Activated T-helper 1 cell treated with anti-CD3 and anti-CD28 coated beads, Interleukin-2, amount 50 U/mL, for 16 hours (primary cell): ENCODE measurements at regions not wholly inside any gene's neighbourhood (a gene's known extent, or its start where the extent isn't known, plus 50 kb on each side); places are given as distances from the start of the nearest gene placed in this dataset.
"Not testable (repeated sequence)": the region's sequence is repeated elsewhere in the genome, so short reads cannot be mapped to it uniquely, and the experiment has no call there.

ENCODE experiments used
- DNase-seq, 2 donors: peaks; one replicate each; pipeline ENCODE4 v3.0.0-alpha.2; 2020; ENCODE audit warnings: low read depth in 1 of 2, low spot score in 1 of 2

DNA sequence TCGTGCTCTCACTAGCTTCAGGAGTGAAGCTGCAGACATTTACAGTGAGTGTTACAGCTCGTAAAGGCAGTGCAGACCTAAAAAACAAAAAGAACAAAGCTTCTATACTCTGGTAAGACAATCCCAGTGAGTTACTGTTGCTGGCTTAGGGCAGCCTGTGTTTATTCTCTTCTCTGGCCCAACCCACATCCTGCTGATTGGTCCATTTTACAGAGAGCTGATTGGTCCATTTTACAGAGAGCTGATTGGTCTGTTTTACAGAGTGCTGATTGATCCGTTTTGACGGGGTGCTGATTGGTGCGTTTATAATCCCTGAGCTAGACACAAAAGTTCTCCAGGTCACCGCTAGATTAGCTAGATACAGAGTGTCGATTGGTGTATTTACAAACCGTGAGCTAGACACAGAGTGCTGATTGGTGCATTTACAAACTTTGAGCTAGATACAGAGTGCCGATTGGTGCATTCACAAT, 158.0 kb downstream of the KLRB1 start:
- not testable (repeated sequence) for DNase-seq

DNA sequence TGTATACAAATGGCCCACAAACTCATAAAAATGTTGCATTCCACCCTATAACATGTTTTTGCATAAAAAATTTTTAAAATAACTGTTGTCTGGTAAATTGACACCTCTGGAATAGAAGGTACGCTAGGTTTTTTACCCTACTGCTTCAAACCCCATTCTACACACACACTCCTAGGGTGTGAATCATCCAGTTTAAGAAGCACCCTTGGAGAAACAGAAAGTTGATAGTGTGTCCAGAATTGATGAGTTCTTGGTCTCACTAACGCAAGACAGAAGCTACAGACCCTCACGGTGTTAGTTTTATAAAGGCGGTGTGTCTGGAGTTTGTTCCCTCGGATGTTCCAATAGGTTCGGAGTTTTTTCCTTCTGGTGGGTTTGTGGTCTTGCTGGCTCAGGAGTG, 158.5 kb downstream of the KLRB1 start:
- no peak for DNase-seq

DNA sequence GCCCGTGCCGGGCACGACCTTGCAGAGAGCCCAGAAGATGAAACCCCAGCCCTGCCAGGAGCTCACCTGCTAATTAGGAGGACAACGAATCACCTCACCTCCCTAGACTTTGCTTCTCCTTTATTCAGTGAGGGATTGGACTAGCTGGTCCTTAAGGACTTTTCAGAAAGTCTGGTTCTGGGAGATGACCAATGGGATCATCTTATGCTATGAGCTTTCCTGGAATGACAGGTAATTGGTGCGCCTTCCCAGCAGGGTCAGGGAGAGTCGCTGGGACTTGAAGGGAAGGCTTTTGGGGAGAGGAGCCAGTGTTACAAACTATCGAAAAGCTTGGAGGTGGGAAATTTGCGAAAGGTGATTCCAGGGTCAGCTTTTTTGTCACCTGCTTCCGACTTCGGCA, 159.1 kb downstream of the KLRB1 start:
- not testable (repeated sequence) for DNase-seq

DNA sequence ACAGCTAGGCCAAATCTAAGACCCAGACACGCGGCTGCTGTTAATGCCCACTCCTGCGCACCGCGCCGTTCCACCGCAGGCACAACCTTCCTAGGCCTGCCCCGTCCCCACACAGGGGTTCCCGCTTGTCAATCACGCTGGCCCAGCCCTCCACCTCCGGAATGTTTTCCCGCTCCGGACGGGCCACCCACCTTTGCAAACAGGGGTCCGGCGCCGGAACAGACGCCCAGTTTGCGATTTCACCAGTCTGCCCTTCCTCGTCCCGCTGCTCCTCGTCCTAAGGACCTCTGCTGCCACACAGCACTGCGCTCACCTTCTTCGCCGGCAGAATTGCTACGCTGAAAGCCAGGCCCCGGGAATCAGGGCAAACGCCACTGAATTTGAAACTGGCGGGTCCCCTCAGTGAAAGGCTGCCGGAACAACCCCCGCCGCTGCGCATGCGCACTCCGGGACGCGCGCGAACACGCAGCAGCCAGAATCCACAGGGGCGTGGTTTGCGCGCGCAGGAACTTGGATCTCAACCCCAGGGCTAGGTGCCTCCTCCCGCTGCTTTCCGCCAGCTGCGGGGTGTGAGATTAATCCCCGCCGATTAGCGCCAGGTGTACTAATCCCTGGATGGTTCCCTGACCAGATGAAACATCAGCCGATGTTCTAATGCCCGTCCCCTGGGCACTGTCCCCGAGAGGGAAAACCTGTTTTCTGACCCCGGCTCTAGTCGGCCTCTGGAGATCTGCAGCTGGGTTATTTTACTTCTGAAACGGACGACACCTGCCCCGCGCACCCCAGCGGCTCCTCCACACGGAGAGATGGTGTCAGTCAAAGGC, 159.7 kb downstream of the KLRB1 start:
- peak; percentile 85 to 87 for DNase-seq

DNA sequence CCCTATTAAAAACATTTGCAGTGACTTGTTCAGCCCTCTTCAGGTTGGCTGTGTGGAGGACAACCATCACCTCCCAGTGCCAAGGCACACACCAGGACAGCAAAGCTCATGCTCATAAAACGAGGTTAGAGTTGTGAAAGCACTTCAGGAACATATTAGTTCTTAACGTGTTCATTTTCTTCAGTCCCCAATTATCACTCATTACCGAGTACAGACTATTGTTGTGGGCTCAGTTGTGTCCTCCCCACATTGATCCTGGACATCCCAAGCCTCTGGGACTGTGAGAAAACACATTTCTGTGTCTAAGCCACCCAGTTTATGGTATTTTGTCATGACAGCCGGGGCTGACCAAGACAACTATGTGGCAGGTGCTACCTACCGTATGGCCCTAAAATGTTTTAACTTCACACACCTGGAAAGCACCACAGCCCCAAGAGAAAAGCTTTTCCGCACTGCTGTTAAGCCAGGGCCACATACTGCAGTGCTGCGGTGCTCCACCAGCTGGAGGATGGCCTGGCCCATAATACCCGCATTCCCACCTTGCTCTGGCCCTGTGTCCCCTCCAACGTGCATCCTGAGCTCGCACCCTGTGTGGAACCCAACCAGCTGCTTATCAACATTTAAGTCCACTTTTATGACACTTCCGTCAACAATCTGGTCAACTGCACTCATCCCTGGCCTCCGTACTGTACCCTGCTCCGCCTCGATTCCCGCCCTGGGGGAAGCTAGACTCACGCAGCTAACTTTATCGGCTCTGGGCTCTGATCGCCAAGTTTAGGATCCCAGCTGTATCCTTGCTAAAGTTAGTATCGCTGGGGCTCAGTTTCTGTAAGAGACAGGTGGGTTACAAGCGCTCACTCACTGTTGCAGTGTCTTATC, 160.6 kb downstream of the KLRB1 start:
- not testable (repeated sequence) for DNase-seq

DNA sequence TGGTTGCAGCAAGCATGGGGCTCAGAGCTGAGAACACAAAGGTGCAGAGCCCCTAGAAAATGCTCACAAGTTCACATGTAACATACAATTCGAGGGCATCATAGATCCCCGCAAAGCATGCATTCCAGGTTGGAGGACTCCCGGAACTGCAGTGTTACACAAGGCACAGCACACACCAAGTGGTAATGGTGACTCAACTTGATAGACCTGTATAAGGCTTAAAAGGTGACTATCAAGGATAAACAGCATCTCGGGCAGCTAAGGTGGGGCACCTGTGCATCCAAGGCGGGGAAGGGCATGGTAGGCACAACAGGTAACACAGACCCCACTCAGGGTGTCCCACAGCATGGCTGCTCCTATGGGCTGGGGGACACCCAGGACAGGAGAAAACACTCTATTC, 167.3 kb downstream of the KLRB1 start:
- not testable (repeated sequence) for DNase-seq

DNA sequence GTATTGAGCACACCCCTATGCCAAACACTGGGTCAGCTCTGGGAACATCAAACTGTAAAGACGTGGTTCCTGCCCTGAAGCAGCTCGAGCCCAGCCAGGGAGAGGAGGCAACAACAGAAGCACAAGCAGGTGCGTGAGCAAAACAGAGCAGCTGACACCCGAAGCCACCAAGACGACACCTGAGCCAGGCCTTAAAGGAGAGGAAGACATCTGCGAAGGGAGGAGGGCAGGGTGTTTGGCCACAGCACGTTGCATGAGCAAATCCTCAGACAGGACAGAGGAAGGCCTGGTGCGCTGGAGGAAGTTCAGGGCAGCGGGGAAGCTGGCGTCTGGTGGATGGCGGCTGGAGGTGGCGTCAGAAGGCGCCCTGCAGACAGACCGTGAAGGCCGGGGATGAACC, 172.0 kb downstream of the KLRB1 start:
- DNase-seq: not testable (repeated sequence)

DNA sequence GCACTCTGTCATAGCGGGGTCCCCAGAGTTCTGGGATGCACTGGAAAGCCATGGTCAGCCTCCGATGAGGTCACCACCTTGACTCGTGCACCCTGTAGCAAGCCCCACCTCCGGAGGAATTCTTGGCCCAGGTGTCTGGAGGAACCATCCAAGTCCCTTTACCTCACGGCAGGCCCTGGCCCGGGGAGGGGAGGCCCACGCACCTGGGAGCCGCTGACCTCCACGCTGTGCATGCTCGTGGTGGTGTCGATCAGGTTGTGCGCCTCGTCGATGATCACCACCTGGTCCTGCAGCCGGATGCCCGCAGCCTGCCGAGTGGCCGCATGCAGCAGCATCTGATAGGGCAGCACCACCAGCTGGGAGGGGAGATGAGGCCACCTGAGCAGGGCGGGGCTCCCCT, 177.3 kb downstream of the KLRB1 start:
- DNase-seq: not testable (repeated sequence)

DNA sequence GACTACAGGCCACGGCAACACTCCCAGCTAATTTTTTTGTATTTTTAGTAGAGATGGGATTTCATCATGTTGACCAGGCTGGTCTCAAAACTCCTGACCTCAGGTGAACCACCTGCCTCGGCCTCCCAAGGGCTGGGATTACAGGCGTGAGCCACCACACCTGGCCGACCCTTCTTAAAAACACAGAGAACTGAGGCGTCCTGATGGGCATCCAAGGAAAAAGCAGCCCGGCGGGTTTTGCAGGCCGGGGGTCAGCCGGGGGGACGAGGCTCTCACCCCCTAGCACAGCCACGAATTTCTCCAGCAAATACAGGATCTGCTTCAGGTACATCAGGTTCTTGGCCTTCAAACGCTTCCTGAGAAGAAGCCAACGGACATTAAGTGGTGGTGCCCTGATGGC, 178.9 kb downstream of the KLRB1 start:
- DNase-seq: not testable (repeated sequence)

DNA sequence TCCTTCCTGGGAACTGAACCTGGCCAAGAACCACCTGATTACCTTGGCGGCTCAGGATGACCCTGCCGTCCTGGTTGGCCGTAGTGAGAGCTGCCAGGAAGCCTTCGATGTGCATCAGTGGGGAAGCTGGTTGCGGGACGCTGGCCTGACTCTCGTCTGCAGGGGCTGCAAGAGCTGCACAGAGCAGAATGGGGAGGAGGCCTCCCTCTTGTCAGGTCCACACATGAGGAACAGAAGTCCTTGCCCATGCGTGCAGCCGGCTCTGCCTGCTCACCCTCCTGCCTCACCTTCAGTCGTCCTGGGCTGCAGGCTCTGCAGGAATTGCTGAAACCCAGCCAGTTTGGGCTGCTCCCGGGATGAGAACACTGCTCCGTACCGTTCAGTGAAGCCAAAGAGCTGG, 182.3 kb downstream of the KLRB1 start:
- DNase-seq: not testable (repeated sequence)

DNA sequence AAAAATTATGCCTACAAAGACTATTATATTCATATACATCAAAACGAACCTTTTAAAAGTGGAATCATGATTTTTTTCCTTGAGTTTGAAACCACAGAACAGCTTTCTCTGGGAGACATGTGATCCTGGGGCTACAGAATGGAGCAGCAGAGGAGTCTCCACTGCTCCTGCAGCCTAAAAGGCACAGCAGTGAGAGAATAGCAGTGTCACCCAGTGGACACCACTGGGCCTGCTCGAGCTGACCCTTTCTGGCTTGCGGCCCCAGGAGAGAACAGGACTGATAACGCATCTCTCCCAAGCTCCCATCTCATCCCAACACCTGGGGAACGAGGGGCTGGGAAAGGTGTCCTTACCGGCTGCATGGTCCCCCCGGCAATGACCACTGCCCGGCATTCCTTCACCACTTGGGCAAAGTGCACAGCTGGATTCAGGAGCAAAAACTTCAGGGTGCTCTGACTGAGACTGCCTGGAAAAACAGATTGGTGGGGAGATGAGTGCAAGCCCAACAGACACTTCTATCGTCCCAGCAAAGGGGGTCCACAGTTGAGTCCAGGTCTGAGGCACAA, 183.5 kb downstream of the KLRB1 start:
- DNase-seq: not testable (repeated sequence)

DNA sequence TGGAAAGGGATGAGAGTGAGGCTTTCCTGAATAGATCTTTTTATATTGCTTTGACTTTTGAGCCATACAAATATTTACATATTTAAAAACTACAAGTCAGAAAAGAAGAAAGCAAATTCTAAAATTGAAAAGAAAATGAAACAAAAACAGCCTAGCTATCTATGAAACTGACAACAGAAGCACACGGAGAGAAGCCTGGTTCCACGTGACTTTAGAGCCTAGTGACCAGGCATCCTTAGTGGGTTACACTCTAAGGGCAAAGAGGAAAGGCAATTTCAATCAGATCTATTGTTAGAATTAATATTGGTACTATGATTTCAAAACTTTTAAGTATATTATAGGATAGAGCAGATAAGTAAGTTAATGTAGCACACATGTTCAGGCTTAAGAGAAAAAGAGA, 185.0 kb downstream of the KLRB1 start:
- DNase-seq: not testable (repeated sequence)

DNA sequence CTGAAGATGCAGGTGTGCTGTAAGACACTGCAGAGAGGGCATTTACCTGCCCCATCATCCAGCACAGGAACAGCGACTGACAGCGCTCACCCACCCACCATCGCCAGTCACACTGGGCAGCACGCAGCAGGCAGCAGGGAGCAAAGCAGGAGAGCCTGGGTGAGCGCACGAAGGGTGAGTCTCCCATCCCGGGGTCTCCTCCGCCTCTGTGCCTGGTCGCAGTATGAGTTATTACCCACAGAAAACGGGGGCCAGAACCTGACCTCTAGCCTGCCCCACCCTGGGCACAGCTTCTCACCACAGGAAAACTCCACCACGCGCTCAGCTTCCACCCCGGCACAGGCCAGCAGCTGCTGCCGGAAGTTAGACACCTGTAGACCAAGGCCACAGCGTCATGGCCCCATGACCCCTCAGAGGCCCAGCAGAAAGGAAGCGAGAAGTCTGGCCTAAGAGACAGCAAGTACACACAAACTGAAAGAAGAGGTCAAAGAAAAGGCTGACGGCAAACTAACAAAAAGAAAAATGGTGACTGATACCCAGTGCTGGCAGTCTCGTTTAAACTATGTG, 186.1 kb downstream of the KLRB1 start:
- not testable (repeated sequence) for DNase-seq

DNA sequence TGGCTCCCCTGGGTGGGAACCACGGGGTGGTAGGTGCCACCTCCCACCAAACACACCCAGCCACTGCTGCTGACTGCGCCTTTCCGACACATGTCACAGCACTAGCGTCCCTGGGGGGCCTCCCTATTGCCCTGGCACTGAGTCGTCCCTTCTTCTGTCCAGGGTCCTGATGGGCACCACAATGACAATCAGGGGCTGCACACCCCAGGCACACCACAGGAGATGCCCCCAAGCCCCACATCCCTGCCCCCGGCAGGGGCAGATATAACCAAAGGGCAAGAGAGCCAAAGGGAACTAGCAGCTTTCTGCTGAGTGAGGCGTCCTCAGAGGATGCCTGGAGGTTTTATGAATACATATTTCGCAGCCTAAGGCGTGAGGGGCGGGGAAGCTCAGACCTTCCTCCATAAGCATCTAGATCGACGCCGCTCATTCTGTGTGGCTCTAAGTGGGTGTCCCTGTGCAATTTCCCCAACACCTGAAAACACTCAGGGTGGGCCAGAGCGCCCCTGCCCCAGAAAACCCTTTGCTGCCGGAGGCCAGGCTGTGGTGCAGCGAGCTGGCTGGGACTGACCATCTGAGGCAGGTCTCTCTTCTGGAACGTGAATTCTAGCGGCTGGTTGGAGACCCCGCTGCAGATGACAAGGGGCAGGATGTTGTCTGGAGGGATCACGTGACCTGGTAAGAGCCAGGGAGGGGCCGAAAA, 186.7 kb downstream of the KLRB1 start:
- DNase-seq: not testable (repeated sequence)

DNA sequence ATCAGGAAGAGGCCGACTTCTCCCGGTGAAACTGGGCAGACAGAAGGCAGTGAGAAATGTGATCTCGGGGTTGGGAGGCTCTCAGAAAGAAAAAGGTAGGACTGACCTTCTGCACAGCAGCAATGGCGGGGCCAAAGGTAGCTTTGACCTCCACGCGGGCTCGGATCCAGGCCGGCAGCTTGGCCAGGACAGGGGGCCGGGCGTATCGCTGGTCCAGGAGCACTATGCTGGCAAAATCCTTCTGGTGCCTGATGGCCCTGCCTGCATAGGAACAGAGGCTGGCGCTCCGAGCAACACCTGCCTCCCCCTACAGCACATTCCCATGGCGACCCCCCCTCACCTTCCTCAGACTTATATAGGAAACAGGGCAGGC, 189.1 kb downstream of the KLRB1 start:
- not testable (repeated sequence) for DNase-seq

DNA sequence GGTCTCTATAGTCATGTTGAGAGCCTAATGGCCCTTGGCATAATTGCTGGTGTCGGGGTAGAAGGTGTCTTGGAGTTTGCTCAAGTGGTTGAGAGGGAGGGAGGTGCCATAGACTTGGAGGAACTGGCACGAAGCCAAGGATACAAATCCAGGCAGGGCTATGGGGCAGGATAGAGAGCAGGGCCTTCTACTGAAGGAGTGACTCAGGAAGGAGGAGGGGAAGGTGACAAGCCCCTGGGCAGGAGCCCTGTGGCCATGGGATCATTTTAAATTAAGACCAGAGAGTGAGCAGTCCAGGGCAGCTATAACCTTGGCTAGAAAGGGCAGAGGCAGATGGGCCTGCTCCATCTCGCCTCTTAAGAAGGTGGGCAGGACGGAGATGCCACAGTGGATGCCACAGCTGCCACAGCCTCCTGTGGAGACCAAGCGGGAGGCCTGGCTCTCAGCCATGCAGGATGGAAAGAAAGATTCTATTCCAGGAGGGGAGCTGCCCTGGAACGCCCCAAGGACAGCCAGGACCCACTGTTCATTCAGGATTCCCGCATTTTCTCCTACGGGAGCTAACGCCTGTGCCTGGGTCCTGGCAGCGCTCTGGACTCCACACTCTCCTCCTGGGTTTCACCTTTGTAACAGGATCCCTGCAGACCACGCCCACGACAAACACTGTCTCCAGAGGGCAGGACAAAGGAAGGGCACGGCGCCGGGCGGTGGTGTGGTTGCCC, 189.6 kb downstream of the KLRB1 start:
- DNase-seq: not testable (repeated sequence)

DNA sequence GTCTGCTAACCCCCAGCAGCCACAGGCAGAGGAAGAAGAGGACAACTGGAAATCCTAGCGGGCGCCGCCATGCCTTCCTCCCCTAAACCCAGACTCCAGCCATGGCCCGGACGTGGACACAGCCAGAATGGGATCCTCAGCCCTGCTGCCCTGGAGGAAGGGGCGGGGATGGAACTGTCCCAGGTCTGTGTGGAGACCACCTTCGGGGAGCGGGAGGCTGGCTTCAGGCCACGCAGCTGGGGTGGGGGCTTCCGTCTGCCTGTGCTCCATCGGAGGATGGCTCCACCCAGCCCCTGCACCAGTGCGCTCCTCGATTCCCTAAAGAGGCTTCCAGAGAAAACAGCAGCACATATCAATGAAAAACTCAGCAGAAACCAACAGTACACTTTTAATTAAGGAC, 190.4 kb downstream of the KLRB1 start:
- not testable (repeated sequence) for DNase-seq

DNA sequence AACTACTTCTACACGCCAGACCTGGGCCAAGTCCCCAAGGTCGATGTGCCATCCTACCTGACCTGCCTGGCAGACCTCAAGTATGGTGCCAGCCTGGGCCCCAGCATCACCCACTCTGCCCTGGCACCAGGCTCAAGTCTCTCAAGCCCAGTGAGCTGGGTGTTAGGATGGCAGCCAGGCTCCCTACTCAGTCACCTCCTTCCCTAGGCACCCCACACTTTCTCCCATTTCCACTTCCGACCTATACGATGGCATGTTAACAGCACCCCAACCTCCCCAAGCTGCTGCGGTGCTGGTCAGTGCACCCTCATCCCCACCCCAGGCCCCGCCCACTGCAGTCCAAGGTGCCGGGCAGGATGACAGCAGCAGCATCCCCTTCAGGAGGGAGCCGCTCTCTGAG, 191.4 kb downstream of the KLRB1 start:
- DNase-seq: not testable (repeated sequence)

DNA sequence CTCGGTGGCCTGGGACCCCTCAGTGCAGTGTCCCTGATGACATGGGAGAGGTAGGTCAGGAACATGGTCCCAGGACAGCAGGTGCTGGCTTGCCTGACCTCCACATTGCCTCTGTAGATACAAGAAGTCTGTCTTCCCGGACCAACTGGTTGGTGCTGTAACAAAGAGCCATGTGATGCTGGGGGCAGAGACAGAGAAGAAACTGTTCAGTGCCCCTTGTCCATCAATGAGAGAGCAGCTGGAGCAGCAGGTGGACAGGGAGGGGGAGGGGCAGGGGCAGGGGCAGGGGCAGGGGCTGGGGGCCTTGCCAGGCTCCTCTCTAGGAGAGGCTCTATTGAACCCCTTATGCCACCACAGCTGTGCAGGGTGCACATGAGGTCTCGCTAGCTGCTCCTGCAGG, 191.8 kb downstream of the KLRB1 start:
- not testable (repeated sequence) for DNase-seq

DNA sequence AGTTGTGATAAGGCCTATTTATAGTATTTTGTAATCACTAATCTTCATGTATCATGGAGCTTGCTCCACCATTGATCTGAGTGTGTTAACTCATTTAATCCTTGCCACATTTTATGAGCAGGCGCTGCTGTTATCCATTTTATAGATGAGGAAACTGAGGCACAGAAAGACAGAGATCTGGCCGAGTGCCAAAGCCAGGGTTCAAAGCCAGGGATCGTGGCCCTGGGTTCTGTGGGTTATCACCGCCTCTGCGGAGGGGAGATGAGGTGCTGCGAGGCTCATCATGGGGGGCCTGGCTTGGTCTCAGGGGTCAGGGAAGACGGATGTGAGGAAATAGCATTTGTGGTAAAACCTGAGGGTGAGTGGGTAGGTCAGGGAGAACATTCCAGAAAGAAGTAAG, 193.9 kb downstream of the KLRB1 start:
- DNase-seq: not testable (repeated sequence)
